Daoy (cell line): ENCODE measurements at regions not wholly inside any gene's neighbourhood (a gene's known extent, or its start where the extent isn't known, plus 50 kb on each side); places are given as distances from the start of the nearest gene placed in this dataset.
A peak's percentile ranks its signal among the peaks of the same experiment; 100 is the strongest.

Experiments
- DNase-seq: peaks from one replicate; pipeline ENCODE4 v3.0.0-alpha.2; 2015; ENCODE audit warnings: low read depth

- DNase-seq: no peak
Observed at GRCh38 chr18:55880617-55881016, 292.6 kb upstream of the TCF4 start.

- DNase-seq: no peak
Observed at GRCh38 chr18:55879331-55879730, 291.3 kb upstream of the TCF4 start.

DNA sequence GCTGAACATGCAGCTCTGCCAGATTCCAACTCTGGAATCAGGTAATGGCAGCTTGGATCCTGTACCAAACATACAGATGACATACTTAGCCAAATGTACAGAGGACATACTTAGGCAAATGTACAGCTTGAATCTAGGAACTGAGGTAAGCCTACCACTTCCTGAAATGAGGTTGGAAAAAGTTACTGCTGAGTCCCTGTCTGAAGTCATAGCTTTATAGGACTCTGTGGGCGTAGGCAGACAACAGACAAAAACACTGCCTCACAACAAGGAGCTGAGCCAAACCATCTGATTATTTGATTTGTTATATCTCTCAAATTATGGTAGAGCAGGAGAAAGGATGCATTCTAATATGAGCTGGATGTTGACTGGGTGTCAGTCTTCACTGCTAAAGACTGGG lies 290.2 kb upstream of the TCF4 start:
- DNase-seq: peak; percentile 13

DNA sequence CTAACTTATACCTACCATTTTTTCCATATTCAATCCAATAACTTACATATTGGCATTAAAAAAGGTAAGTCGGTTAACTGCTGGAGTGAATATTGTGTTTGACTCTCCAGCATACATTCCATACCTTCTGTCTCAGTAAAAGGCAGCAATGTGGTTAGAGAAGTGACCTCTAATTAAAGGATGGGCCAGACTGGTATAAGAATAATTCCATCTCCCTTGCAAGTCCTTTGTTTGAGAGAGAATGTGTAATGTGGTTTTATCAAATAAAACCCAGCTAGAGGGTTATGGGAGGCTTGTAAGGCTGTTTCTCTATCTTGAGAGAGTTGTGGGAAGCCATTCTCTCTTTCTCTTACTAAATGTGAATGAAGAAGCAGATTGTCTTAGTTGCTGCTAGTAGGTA lies 289.3 kb upstream of the TCF4 start:
- no peak for DNase-seq

DNA sequence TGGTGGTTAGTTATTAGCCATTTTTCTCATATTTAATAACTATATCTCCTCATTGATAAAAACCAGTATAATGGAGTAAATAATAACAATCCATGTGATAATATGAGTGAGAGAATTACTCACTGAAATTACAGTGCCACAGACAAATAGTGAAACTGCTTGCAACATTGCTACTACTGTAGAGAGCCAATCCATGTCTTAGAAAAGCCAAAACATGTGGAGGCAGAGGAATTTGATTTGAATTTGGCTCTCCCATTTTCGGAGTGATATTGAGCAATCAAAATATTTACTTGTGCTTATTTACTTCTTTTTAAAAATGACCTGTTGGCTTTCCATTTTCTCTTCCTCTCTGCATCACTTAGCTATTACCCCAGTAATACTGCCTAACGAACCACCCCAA lies 288.3 kb upstream of the TCF4 start:
- no peak for DNase-seq

DNA sequence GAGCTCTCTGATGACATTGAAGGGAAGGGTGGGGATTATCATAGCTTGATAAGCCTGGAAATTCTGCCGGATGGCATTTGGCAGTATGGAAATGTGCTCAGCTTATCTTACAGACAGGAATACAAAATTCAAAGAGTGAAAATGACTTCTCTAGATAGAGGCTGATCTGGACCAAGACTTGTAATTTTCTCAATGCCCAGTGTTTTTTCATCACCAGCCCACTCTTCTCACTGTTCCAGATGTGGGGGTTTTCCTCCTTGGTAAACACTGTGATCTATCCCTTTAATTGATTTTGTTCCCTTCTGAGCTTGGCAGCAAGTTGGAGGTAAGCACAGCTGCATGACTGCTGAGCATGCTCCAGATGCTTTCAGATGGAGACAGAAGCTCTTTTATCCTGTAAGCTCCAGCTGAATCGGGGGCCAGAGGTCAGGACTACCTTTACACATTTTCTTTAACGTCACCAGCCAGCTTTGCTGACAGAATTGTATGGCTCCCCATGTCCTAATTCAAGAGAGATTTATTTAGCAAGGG lies 287.4 kb upstream of the TCF4 start:
- no peak for DNase-seq

- DNase-seq: peak; percentile 45
Observed at GRCh38 chr18:55869556-55870501, 281.8 kb upstream of the TCF4 start.

- peak; percentile 41 for DNase-seq
Observed at GRCh38 chr18:55868909-55869308, 280.9 kb upstream of the TCF4 start.

DNA sequence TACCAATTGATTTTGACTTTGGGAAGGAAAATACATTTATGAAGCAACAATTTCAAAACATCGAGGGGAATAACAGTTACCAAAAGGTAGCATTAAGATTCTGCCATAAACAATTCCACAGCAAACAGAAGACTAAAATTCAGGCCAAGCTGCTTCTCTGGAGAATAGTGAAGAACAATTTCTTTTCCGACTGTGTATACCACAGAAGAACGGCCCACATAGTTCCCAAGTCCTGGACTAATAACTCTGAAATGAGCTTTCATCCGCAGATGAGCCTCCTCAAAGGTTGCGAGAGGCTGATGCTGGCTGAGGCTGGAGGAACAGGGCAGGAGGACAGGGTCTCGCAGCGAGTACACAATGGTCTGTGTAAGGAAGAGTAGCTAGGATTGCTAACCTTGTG lies 278.9 kb upstream of the TCF4 start:
- DNase-seq: no peak

- no peak for DNase-seq
Observed at GRCh38 chr18:55866006-55866405, 278.0 kb upstream of the TCF4 start.

DNA sequence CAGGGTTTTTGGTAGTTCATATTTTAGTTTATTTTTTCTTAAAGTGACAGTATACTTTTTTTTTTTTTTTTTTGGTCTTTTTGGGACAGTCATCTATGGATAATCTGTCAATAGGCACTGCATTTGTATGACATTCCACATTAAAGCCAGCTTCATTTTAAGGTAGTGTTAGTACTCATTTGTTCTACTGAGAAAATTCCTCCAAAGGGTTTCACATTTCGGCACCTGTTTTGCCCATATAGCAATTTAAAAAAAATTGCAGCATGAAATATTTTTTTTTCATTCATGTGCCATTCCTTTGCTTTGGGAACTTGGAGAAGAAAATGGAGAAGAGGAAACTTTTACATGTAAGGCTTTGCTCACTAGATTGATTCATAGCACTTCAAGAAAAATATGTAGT lies 276.3 kb upstream of the TCF4 start:
- DNase-seq: no peak

DNA sequence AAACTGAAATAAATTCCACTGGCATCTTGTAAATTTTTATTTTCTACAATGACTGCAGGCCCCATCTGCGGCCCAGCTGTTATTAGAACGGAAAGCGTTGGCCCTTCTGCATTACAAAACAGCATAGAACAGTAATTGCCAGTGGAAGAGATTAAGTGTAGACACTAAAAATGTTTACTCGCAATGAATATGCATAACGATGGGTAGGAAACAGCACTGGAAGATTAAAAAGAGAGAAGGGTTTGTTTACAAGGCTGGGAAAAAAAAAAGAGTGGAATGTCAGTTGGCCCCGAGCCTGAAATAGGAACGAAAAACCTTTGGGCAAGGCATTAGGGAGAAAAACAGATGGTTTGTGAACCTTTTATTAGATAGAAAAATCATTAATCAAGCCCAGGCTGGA lies 275.9 kb upstream of the TCF4 start:
- DNase-seq: no peak

DNA sequence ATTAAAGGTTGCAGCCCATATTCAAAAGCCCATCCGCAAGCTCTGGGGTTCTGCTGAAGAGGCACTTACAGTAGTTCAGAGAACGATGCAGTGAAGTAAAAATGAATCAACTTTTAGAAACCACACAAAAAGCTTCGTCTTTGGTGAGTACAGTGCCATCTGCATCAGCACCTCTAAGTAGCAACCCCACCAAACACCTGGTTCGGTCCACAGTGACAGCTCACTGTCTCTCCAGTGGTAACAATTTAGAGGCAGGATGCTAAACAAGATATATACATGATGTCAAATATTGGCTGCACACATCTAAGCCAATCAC lies 275.4 kb upstream of the TCF4 start:
- no peak for DNase-seq

DNA sequence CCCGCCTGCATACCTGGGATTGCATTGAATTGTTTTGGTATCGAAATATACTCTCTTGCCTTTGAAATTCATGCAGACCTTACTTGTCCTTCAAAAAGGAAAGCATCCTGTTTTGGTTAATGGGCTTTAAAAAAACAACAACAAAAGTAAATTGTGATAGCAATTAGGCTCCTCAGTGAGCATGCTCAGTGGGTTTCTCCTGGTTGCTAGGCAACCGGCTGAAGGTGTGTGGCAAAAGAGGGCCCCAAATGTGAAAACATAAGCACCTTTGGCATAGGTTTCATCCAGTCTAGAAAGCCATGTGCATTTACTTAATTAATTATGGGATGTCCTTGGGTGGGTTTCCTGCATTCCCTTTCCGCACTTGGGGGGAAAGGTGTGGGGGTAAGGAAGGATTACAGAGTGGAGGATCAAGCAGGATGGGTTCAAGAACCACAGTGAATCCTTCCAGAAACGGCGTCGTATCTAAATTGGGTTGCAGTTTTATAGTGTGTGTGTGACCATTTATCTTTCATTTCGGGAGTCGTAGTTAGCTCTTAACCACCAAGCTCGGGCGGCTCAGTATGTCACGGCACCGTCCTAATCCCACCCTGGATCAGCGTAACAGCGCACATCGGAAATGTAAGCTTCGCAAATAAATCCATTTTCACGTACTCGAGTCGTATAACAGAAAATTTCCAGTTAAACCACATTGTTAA lies 274.9 kb upstream of the TCF4 start:
- no peak for DNase-seq

DNA sequence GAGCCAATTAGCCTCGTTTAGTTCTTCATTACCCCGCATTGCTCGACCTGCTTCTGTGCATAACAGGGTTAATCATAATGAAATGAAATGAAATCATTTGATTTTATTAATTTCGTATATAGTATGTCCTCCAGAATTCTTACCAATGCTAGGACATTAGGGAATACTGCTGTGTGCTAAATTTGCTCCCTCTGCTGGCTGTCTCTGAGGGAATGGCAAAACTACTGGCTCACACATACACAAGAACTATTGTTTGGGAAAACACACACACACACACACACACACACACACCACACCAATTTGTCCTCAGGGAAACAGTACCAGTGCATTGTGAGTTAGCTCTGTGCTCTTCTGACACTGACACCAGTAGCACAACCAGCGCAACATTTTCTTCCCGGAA lies 273.3 kb upstream of the TCF4 start:
- peak; percentile 32 for DNase-seq

- peak; percentile 42 for DNase-seq
Observed at GRCh38 chr18:55858661-55859515, 270.9 kb upstream of the TCF4 start.

DNA sequence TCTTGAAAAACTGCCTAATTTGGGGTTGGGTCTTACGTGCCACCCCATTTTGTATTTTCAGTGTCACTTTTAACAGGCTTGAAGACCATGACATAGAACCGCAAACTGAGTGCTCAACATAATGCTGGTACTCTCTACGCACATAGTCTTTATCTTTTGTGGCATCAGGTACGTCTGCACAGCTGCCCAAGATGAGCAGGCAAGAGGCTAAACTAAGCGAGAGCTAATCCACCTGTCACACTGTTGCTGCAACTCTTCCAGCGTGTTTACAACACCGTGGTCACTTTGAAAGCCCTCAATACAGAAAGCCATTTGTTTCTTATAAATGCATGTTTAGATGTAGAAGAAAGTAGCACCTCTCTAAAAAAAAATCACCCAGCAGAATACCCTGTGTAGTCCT lies 270.0 kb upstream of the TCF4 start:
- DNase-seq: no peak

GRCh38 chr18:55857409-55857808 lies 269.4 kb upstream of the TCF4 start:
- no peak for DNase-seq

DNA sequence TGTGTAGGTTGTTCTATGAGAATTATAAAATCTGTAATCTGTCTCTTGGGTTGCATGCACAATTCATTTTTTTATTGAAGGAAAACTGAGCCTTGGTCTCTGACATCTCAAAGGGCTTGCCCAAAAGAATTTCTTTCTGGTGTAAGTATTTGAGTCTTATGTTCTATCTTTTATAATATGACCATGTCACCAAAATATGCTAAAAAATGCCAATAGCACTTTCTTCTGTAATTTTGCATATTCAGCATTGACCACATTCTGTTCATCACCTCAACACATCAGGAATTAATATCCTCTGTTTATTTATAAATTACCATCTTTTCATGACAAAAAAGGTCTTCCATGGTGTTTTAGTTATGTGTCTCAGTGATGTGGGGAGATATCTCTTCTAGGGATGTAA lies 268.7 kb upstream of the TCF4 start:
- no peak for DNase-seq

DNA sequence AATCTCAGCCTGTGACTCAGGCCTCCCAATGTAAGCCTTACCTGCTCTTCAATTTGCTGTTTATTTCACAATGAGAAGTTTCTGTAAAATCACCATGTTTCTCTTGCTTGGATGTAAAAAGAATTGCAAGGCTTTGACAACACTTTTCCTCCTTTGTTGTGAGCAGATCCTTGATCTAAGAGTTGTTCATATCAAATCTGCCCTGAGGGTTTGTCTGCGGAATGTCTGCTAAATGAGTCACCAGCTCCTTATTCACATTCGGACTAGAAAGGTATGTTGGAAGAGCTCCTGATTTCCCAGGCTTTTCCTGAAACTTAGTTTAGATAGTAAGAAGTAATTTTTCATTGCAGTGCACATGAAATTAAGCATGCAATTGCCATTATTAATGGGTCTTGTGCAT lies 268.2 kb upstream of the TCF4 start:
- DNase-seq: peak; percentile 84

DNA sequence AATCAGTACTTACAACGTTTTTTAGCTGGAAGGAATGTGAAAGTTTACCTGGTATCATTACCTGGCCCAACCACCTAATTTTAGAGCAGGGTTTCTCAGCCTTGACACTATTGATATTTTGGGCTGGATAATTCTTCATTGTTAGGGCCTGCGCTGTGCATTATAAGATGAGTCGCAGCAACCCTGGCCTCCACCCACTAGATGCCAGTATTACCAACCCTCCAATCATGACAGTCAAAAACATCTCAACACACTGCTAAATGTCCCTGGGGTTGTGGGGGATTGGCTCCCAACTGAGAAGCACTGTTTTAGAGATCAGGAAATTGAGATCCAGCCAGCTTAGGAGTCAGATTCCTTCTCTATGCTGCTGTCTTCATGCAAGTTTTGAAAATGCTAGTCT lies 265.3 kb upstream of the TCF4 start:
- no peak for DNase-seq

- no peak for DNase-seq
Observed at GRCh38 chr18:55850904-55851303, 262.9 kb upstream of the TCF4 start.
